ENCODE measurements at regions not wholly inside any gene's neighbourhood (a gene's known extent, or its start where the extent isn't known, plus 50 kb on each side); places are given as distances from the start of the nearest gene placed in this dataset.

DNA sequence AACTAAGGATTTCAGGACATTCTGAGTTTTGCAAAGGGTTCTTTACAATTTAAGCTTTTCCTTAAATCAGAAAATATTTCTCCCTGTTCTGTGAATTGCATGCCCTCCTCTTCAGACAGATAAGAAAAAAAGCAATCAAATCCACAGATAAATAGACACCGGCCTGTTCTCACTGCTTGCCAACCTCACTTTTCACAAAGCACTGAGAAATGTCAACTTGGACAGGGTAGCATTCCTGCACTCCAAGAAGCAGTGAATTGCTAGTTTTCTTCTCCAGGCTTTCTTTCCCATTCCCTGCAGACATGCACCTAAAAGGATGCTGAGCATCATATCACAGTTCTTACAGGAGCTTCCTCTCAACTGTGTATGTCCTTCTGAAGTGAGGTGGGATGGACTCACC, 226.0 kb downstream of the CHRM3 start:
- peaks cover 4% of the 10 kb centered on the region for H3K4me1 ChIP-seq
- intact Hi-C loops (cut with DNase I) = no loop called here

DNA sequence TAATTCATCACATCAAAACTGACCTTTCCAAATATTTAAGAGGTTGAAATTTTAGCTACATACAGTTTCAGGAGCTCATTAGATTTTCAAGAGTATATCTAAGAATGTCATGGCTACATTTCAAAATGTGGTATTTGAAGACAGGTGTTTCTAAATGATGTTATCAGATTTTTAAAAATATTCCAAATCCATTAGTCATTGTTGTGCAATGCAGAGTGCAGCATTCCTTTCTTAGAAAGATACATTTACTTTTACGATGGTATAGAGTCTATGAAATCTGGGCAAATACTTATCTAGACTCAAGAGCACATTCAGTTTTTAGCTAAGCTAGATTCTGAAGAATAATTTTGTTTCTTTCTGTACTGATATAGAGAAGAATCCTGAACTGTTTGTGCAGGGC, 230.3 kb downstream of the CHRM3 start:
- ATAC-seq (no peak), DNase-seq (no peak)
- H3K4me1 ChIP-seq = peaks cover 4% of the 10 kb centered on the region
- H3K27me3 ChIP-seq = no peaks in the 10 kb centered on the region
- TF ChIP-seq, protein P1, sequence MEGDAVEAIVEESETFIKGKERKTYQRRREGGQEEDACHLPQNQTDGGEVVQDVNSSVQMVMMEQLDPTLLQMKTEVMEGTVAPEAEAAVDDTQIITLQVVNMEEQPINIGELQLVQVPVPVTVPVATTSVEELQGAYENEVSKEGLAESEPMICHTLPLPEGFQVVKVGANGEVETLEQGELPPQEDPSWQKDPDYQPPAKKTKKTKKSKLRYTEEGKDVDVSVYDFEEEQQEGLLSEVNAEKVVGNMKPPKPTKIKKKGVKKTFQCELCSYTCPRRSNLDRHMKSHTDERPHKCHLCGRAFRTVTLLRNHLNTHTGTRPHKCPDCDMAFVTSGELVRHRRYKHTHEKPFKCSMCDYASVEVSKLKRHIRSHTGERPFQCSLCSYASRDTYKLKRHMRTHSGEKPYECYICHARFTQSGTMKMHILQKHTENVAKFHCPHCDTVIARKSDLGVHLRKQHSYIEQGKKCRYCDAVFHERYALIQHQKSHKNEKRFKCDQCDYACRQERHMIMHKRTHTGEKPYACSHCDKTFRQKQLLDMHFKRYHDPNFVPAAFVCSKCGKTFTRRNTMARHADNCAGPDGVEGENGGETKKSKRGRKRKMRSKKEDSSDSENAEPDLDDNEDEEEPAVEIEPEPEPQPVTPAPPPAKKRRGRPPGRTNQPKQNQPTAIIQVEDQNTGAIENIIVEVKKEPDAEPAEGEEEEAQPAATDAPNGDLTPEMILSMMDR (IDR thresholded peaks at IDR 0.05) = no peak
- no peaks in the 10 kb centered on the region for H3K36me3 ChIP-seq
- H3K4me3 ChIP-seq = no peak overlapping the region
- H3K9me3 ChIP-seq = no peaks in the 10 kb centered on the region
- intact Hi-C loops (cut with DNase I) = no loop called here
- no peak overlapping the region for H3K27ac ChIP-seq

More for the DNA sequence above, 226.0 kb downstream of the CHRM3 start:
- Histone ChIP-seq H3K27ac (no peak overlapping the region), H3K36me3 (no peaks in the 10 kb centered on the region), H3K27me3 (no peaks in the 10 kb centered on the region), H3K9me3 (no peaks in the 10 kb centered on the region), H3K4me3 (no peak overlapping the region)
- TF ChIP-seq, protein P1 (IDR thresholded peaks at IDR 0.05) = no peak
- no peak for ATAC-seq
- DNase-seq = no peak

DNA sequence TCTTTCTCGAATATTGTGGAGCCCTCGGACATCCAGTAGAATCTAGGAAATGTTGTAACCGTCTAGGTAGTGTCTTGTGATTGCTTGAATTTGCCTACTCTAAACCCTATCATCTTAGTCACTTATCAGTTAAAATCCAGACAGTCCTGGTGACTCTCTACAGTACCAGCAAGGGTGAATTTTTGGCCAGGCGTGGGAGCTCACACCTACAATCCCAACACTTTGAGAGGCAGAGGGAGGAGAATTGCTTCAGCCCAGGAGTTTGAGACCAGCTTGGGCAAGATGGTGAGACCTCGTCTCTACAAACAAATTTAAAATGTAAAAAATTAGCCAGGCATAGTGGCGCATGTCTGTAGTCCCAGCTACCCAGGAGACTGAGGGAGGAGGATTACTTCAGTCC, 230.9 kb downstream of the CHRM3 start:
- H3K4me3 ChIP-seq = no peak overlapping the region
- DNase-seq = no peak
- H3K36me3 ChIP-seq = no peaks in the 10 kb centered on the region
- H3K27ac ChIP-seq = no peak overlapping the region
- no peaks in the 10 kb centered on the region for H3K9me3 ChIP-seq
- peaks cover 4% of the 10 kb centered on the region for H3K4me1 ChIP-seq
- H3K27me3 ChIP-seq = no peaks in the 10 kb centered on the region
- intact Hi-C loops (cut with DNase I) = no loop called here
- TF ChIP-seq, protein P1 (IDR thresholded peaks at IDR 0.05) = no peak
- ATAC-seq = no peak

DNA sequence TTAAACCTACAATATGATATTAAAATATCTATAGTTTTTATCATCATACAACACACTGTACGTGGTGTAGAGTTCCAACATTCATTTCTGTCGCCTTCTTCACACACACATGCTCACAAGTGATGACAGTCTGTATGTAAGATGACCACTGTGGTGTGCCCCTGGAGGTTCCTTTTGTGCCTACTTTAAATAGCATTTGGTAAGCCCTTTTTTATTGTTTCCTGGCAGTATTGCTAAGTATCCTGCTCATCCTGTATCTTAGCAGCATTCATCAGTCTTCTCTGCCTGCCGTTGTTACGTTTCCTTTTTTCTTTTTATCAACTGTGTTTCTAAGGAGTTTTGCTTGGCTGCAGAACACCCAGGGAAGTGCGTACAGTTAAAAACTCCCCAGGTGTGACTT, 231.4 kb downstream of the CHRM3 start:
- H3K27ac ChIP-seq = no peak overlapping the region
- ATAC-seq = no peak
- no peak for DNase-seq
- H3K36me3 ChIP-seq = no peaks in the 10 kb centered on the region
- intact Hi-C loops (cut with DNase I) = no loop called here
- no peaks in the 10 kb centered on the region for H3K9me3 ChIP-seq
- no peak overlapping the region for H3K4me3 ChIP-seq
- no peaks in the 10 kb centered on the region for H3K27me3 ChIP-seq
- TF ChIP-seq, protein P1 (IDR thresholded peaks at IDR 0.05) = no peak
- H3K4me1 ChIP-seq = peaks cover 4% of the 10 kb centered on the region

DNA sequence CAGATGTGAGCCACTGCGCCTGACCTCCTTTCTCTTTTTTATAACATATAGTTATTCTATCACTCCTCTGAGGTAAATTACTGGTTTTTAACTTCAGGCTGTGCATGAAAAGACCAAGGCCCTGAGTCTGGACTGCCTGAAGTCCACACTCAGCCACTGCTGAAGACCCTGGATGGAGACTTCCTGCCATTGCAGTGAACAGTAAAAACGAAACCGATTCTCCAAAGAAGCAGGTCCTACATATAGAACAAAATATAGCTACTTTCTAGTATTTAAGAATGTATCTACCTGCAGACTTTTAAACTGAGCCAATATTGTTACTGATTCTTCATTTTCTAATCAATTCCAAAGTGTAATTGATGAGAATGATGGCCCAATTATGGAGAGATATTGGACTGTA, 232.8 kb downstream of the CHRM3 start:
- no peak for ATAC-seq
- intact Hi-C loops (cut with DNase I) = no loop called here

More for the DNA sequence above, 232.8 kb downstream of the CHRM3 start:
- TF ChIP-seq, protein P1 (IDR thresholded peaks at IDR 0.05) = no peak
- no peak overlapping the region for H3K27ac ChIP-seq
- H3K36me3 ChIP-seq = no peaks in the 10 kb centered on the region
- peaks cover 4% of the 10 kb centered on the region for H3K4me1 ChIP-seq
- no peaks in the 10 kb centered on the region for H3K27me3 ChIP-seq
- no peak overlapping the region for H3K4me3 ChIP-seq
- H3K9me3 ChIP-seq = no peaks in the 10 kb centered on the region
- DNase-seq = no peak

Data from upper lobe of right lung (tissue), 1 donor.